ENCODE measurements at regions not wholly inside any gene's neighbourhood (a gene's known extent, or its start where the extent isn't known, plus 50 kb on each side); places are given as distances from the start of the nearest gene placed in this dataset.

- H2BK120ac ChIP-seq (ENCODE audit: low read depth, low read length, poor library complexity, severe bottlenecking) = no peak overlapping the region
- no peak for DNase-seq
- no peaks in the 10 kb centered on the region for H4K20me1 ChIP-seq (ENCODE audit: control insufficient read depth, insufficient read depth, insufficient read length)
- Mint-ChIP-seq H3K27me3 (ENCODE audit: low read depth) (no peaks in the 10 kb centered on the region; the same call in none of the 2 replicates), H3K27ac (no peak overlapping the region), H3K4me1 (no peaks in the 10 kb centered on the region), H3K9me3 (no peaks in the 10 kb centered on the region), H3K4me3 (no peak overlapping the region), H3K36me3 (ENCODE audit: insufficient read depth in 1 of 3, low read depth in 3 of 3) (no peaks in the 10 kb centered on the region)
- peaks cover 6% of the 10 kb centered on the region for H3K9me3 ChIP-seq (ENCODE audit: control insufficient read depth, low read depth, low read length)
- no peaks in the 10 kb centered on the region for H3K27me3 ChIP-seq (ENCODE audit: insufficient read depth, low read length)
- H2AFZ ChIP-seq (ENCODE audit: low read length) = no peak overlapping the region
- H3K56ac ChIP-seq (ENCODE audit: insufficient read length, low read depth, low read length) = no peak overlapping the region
- no peak overlapping the region for H4K91ac ChIP-seq (ENCODE audit: insufficient read length, low read depth, low read length)
- no peak overlapping the region for H2BK20ac ChIP-seq (ENCODE audit: low read depth, low read length, poor library complexity, severe bottlenecking)
- H3K27ac ChIP-seq (ENCODE audit: insufficient read length, low read depth, low read length) = no peak overlapping the region
- no peak overlapping the region for H3K4me2 ChIP-seq (ENCODE audit: insufficient read depth, insufficient read length, low read length)
- H2BK5ac ChIP-seq (ENCODE audit: insufficient read length, low read length) = no peak overlapping the region
- no peak overlapping the region for H3K18ac ChIP-seq (ENCODE audit: insufficient read length, low read depth, low read length)
- no peak overlapping the region for H3K9ac ChIP-seq (ENCODE audit: extremely low read depth, insufficient read length, low read length)
- no peak overlapping the region for H3K4ac ChIP-seq (ENCODE audit: low read depth, low read length)
- no peaks in the 10 kb centered on the region for H3K79me1 ChIP-seq (ENCODE audit: insufficient read depth, low read depth, low read length, poor library complexity, severe bottlenecking)
- H2BK15ac ChIP-seq (ENCODE audit: low read depth, low read length) = no peak overlapping the region
- H2AK5ac ChIP-seq (ENCODE audit: insufficient read length, low read length) = no peak overlapping the region
- H3K23me2 ChIP-seq (ENCODE audit: insufficient read length, low read depth, low read length, poor library complexity, severe bottlenecking) = no peaks in the 10 kb centered on the region
- H2BK12ac ChIP-seq (ENCODE audit: insufficient read length, low read depth, low read length) = no peak overlapping the region
- no peak for TF ChIP-seq CTCF (conservative IDR thresholded peaks at IDR 0.05)
- no CpG with 5 or more reads among the region's 2 CpGs for whole genome bisulfite sequencing (ENCODE audit: extremely low coverage, insufficient read length, low lambda C conversion rate)
- no peak overlapping the region for H3K23ac ChIP-seq (ENCODE audit: insufficient read length, low read depth, low read length)
- H4K5ac ChIP-seq (ENCODE audit: insufficient read length, low read depth, low read length) = no peak overlapping the region
- H3K4me1 ChIP-seq (ENCODE audit: insufficient read depth, low read length) = no peaks in the 10 kb centered on the region
- no peaks in the 10 kb centered on the region for H3K79me2 ChIP-seq (ENCODE audit: insufficient read depth, low read length)
- H3T11ph ChIP-seq (ENCODE audit: low read length) = no peak overlapping the region
- no peak overlapping the region for H3K14ac ChIP-seq (ENCODE audit: insufficient read depth, low read length)
- H4K8ac ChIP-seq (replicated peaks; ENCODE audit: insufficient read length, low read depth, low read length) = no peak overlapping the region
Measured at GRCh38 chr2:13572466-13572865, 855.7 kb downstream of the TRIB2 start.
